Epithelial cell of esophagus (primary cell): ENCODE measurements at regions not wholly inside any gene's neighbourhood (a gene's known extent, or its start where the extent isn't known, plus 50 kb on each side); places are given as distances from the start of the nearest gene placed in this dataset.
"Not testable (repeated sequence)": the region's sequence is repeated elsewhere in the genome, so short reads cannot be mapped to it uniquely, and the experiment has no call there.

Experiments used
- DNase-seq: peaks from one replicate; pipeline ENCODE4 v3.0.0; 2010; ENCODE audit warnings: low read depth
- H3K4me3 ChIP-seq: 2 replicates; pipeline ENCODE4 v1.5.1; 2011; ENCODE audit warnings: mild to moderate bottlenecking, low read length, control low read depth
- TF ChIP-seq, protein P1 (sequence below): IDR thresholded peaks from 2 replicates; pipeline ENCODE4 v1.5.1; 2011; ENCODE audit warnings: low read depth, mild to moderate bottlenecking, low read length, control low read depth, inconsistent platforms; ENCODE audit not compliant: insufficient read depth; ENCODE audit errors: missing control alignments

DNA sequence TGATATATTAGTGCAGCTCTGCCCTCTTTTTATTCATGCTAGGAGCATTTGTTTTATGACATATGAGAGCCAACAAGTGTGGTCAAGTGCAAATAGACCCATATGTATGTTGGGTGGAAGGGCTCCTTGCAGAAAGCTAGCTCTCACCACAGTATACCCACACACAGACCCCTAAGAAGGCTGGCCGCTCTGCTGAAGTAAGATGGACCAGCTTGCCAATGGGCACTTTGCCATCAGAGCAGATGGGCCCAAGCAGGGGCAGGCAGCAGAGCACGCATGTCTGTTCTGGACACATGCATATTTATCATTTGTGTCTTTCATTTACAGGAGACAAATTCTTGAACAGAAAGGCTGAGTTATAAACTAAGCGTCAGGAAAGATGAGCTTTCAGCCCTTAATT lies 187.5 kb upstream of the DTNA start:
- DNase-seq: no peak

DNA sequence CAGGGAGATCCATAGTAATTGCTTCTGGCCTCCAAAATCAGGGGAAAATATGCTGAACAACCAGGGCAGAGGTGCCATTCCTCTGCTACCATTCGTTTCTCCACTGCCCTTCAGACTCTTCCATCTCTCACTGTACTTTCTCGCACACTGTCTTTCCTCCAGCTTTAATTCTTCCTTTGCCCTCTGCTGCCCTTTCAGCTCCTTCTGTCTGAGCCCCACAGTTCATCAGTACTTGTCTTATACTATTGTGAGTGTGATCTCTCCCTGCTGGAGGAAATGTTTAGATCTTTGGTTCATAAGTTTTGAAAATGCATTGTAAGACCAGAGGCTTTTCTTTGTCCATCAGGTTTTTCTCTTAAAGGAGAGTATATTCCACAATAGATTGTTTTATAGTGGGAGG lies 184.9 kb upstream of the DTNA start:
- no peak overlapping the region for H3K4me3 ChIP-seq
- no peak for DNase-seq
- TF ChIP-seq, protein P1, sequence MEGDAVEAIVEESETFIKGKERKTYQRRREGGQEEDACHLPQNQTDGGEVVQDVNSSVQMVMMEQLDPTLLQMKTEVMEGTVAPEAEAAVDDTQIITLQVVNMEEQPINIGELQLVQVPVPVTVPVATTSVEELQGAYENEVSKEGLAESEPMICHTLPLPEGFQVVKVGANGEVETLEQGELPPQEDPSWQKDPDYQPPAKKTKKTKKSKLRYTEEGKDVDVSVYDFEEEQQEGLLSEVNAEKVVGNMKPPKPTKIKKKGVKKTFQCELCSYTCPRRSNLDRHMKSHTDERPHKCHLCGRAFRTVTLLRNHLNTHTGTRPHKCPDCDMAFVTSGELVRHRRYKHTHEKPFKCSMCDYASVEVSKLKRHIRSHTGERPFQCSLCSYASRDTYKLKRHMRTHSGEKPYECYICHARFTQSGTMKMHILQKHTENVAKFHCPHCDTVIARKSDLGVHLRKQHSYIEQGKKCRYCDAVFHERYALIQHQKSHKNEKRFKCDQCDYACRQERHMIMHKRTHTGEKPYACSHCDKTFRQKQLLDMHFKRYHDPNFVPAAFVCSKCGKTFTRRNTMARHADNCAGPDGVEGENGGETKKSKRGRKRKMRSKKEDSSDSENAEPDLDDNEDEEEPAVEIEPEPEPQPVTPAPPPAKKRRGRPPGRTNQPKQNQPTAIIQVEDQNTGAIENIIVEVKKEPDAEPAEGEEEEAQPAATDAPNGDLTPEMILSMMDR: no peak

More for the DNA sequence above, 187.5 kb upstream of the DTNA start:
- TF ChIP-seq, protein P1: no peak
- H3K4me3 ChIP-seq: no peak overlapping the region

GRCh38 chr18:34528177-34528576 lies 181.9 kb upstream of the DTNA start:
- no peak overlapping the region for H3K4me3 ChIP-seq
- no peak for DNase-seq
- TF ChIP-seq, protein P1: no peak

DNA sequence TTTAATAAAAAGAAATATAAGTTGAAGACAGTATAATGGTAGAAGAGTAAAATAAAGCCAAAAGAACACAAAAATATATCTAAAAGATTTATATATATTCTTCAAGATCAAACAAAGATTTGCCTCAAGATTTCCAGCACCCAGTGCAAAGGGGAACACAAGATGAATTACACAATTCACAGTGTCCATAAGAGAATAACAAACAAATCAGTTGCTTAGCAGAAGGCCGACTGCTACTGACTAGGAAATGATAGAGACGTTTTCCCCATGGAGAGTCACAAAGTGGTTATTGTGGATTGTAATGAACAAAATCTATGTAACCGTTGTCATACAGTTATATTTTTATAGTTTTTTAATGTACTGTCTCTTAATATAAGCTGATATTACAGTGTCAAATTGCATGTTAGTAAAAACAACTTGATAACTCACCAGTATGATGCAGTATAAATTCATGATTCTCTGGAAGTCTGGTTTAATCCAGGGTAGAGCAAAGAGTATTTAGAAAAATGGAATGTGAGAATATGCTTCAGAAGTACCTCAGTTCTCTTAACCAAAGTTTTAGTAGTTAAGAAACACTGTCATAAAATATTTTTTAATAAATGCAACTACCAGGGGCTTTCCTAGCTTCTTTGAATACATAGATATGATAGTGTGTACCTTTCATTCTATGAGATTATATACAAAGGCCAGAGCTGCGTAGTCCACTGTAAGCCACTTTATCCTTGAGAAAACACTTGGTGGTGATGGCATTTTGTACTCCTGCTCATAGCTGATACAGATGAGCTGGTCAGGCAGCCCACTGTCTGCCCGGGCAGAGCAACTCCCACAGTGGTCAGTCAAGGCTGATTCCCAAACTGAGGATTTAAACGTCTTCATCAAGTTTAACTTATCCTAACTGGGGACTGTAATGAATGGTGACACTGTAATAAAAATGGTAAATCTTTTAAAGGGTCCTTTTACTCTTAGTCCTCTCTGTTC lies 180.5 kb upstream of the DTNA start:
- no peak for DNase-seq
- H3K4me3 ChIP-seq: no peak overlapping the region
- TF ChIP-seq, protein P1: no peak

DNA sequence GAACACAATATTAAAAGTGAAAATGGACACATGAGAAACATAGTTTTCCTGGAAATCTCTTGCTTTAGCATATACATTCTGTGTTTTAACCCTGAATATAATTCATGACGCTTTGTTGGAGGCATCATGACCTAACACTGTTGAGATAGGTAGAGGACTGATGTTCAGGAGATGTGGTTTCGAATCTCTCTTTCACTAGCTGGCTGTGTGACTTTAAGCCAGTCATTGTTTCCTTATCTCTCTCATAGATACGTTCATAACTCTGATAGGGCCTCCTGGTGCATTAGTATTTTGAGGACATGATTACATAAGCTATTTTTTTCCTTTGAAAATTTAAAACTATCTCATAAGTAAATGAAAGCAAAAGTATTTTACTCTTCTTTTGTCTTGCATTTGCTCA lies 179.0 kb upstream of the DTNA start:
- H3K4me3 ChIP-seq: no peak overlapping the region
- TF ChIP-seq, protein P1: no peak
- no peak for DNase-seq

DNA sequence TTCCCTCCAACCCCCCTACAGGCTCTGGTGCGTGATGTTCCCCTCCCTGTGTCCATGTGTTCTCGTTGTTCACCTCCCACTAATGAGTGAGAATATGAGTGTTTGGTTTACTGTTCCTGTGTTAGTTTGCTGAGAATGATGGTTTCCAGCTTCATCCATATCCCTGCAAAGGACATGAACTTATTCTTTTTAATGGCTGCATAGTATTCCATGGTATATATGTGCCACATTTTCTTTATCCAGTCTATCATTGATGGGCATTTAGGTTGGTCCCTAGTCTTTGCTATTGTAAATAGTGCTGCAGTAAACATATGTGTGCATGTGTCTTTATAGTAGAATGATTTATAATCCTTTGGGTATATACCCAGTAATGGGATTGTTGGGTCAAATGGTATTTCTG lies 175.5 kb upstream of the DTNA start:
- not testable (repeated sequence) for DNase-seq, H3K4me3 ChIP-seq

DNA sequence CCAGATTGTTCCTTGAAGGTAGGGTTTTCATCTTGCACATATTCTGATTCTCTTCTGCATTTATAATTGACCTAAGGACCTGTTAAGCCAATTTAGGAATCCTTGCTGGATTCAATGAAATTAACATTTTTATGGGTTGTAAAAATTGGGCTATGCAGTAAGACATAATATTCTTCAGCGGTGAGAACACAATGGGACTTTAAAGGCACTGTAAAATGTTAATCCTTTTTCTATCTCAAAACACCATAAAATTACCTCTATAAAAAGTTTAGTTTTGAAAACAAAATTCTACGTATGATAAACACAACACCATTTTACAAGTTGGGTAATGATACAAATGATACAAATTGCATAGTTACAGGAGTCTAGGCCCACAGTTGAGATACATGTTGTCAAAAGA lies 169.2 kb upstream of the DTNA start:
- TF ChIP-seq, protein P1: no peak
- DNase-seq: no peak
- no peak overlapping the region for H3K4me3 ChIP-seq
